Stomach (tissue), 4 donors: ENCODE measurements at regions not wholly inside any gene's neighbourhood (a gene's known extent, or its start where the extent isn't known, plus 50 kb on each side); places are given as distances from the start of the nearest gene placed in this dataset.

ENCODE experiments used
- EP300 ChIP-seq: sonication (generic); formaldehyde crosslinking; IDR thresholded peaks from one replicate; pipeline ENCODE4 v1.6.1; 2017; ENCODE audit warnings: antibody characterized with exemption
- POLR2A ChIP-seq, 4 donors: fragments of 450-650 bp; IDR thresholded peaks; one replicate each; pipeline ENCODE4 v1.6.1; 2016; ENCODE audit warnings: antibody characterized with exemption in 4 of 4, control low read depth in 2 of 4, mild to moderate bottlenecking in 1 of 4, moderate library complexity in 1 of 4
- TF ChIP-seq, protein P1 (sequence below), 7 experiments: fragments of 450-650 bp in 4 of 7; fragments of 200-600 bp in 3 of 7; sonication (generic) in 3 of 7; IDR thresholded peaks; one replicate each; pipeline ENCODE4 v1.5.1; 2016 to 2019; ENCODE audit warnings: antibody characterized with exemption in 7 of 7, control low read depth in 2 of 7, mild to moderate bottlenecking in 1 of 7

DNA sequence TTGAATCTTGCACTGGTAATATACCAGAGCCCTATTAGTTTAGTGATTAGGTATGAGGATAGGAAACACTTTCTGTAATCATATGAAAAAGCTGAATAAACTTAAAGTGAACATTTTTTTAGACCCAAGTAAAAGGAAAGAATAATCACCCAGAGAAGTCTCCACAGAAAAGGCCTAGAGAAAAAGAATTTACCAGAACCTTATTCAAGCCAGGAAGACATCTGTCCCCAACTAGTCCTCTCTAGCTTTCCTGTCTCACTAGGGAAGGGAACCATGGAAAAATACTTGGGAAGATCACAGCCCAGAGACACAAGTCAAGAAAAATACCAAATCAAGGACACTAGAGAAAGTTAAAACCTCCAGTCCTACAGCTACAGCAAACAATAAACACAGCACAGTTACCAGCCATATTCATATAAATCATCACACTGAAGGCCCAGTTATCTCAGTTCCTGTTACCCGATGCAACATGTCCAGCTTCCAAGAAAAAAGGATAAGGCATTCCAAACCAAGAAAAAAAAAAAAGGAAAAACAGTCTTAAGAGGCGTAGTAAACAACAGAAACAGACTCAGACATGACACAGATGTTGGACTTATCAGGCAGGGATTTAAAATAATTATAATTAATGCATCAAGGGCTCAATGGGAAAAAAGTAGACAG lies 461.5 kb downstream of the IRS1 start:
- TF ChIP-seq, protein P1, sequence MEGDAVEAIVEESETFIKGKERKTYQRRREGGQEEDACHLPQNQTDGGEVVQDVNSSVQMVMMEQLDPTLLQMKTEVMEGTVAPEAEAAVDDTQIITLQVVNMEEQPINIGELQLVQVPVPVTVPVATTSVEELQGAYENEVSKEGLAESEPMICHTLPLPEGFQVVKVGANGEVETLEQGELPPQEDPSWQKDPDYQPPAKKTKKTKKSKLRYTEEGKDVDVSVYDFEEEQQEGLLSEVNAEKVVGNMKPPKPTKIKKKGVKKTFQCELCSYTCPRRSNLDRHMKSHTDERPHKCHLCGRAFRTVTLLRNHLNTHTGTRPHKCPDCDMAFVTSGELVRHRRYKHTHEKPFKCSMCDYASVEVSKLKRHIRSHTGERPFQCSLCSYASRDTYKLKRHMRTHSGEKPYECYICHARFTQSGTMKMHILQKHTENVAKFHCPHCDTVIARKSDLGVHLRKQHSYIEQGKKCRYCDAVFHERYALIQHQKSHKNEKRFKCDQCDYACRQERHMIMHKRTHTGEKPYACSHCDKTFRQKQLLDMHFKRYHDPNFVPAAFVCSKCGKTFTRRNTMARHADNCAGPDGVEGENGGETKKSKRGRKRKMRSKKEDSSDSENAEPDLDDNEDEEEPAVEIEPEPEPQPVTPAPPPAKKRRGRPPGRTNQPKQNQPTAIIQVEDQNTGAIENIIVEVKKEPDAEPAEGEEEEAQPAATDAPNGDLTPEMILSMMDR (IDR thresholded peaks at IDR 0.05): no peak
- TF ChIP-seq EP300 (no peak), POLR2A (IDR thresholded peaks at IDR 0.05) (no peak)
